ENCODE measurements at regions not wholly inside any gene's neighbourhood (a gene's known extent, or its start where the extent isn't known, plus 50 kb on each side); places are given as distances from the start of the nearest gene placed in this dataset.
"Not testable (repeated sequence)": the region's sequence is repeated elsewhere in the genome, so short reads cannot be mapped to it uniquely, and the experiment has no call there.

DNA sequence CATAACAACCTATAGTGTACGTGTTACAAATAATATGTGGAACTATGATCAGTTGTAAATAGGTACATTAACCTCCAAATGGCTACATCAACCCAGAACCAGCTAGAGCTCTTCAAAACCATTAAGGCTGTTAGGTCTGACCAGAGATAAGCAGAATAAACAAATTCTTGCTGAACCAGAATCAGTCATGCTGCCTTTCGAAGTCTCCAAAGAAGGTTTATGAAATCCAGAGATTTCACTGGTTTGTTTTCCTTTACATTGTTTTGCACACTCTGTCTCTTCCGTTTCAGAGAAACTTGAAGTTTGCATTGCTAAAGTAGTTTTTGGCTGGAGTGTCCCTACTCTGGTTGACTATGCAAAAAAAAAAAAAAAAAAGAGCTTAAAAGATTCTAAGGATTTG lies 177.3 kb upstream of the SLIT2 start:
- POLR2A ChIA-PET: no interaction called here
- intact Hi-C loops (cut with micrococcal nuclease; ENCODE audit: unreplicated experiment): no loop called here

DNA sequence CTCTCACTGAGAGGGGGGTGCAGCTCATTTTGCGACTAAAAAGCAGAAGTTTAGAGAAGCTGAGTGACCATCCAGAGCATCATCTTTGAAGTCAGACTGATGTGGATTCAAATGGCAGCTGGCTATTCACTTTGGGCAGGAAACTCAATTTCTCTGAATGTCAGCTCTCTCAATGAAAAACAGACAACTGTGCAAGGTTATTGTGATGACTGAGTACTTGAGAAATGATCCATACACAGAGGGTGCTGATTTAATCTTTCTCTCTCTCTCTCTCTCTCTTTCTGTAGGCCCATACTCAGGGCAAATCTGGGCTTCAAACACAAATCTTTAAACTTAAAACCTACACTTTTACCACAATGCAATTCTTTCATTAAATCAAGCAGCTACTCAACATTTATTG lies 185.8 kb upstream of the SLIT2 start:
- CTCF ChIA-PET: no interaction called here
- H3K9me3 ChIP-seq: no peaks in the 10 kb centered on the region
- TF ChIP-seq CTCF (IDR thresholded peaks at IDR 0.05; ENCODE audit: insufficient read depth in 1 of 2, low read depth in 1 of 2, low read length in 1 of 2, severe bottlenecking in 1 of 2, unreplicated experiment in 1 of 2): no peak
- no peaks in the 10 kb centered on the region for H3K4me1 ChIP-seq
- no peaks in the 10 kb centered on the region for H3K27me3 Mint-ChIP-seq (ENCODE audit: insufficient read depth, unreplicated experiment)
- no peak overlapping the region for H3K4me3 Mint-ChIP-seq (ENCODE audit: unreplicated experiment)
- H3K27me3 ChIP-seq (replicated peaks; ENCODE audit: control insufficient read depth, insufficient read depth, low read length): no peaks in the 10 kb centered on the region
- no peak overlapping the region for H3K27ac Mint-ChIP-seq (ENCODE audit: unreplicated experiment)
- intact Hi-C loops (cut with micrococcal nuclease; ENCODE audit: unreplicated experiment): no loop called here
- no peak for DNase-seq
- H3K9me3 Mint-ChIP-seq (ENCODE audit: unreplicated experiment): no peaks in the 10 kb centered on the region
- H3K36me3 ChIP-seq (ENCODE audit: control insufficient read depth, insufficient read depth, low read length): no peaks in the 10 kb centered on the region
- no peak overlapping the region for H3K4me3 ChIP-seq (ENCODE audit: low read depth, low read length)
- POLR2A ChIA-PET: interaction anchor here (0.6 kb wide), 1 partner anchor 120 kb away, joined by 4 read pairs; no protein-coding TSS in a partner anchor
- BruUV-seq (replicated peaks): no TSS peak
- no peaks in the 10 kb centered on the region for H3K4me1 Mint-ChIP-seq (ENCODE audit: low read depth, unreplicated experiment)
- no peaks in the 10 kb centered on the region for H3K36me3 Mint-ChIP-seq (ENCODE audit: insufficient read depth, unreplicated experiment)

More for the DNA sequence above, 177.3 kb upstream of the SLIT2 start:
- Histone ChIP-seq H3K27me3 (replicated peaks; ENCODE audit: control insufficient read depth, insufficient read depth, low read length) (no peaks in the 10 kb centered on the region), H3K36me3 (ENCODE audit: control insufficient read depth, insufficient read depth, low read length) (no peaks in the 10 kb centered on the region), H3K9me3 (no peaks in the 10 kb centered on the region), H3K4me3 (ENCODE audit: low read depth, low read length) (no peak overlapping the region), H3K4me1 (peaks cover 3% of the 10 kb centered on the region)
- H3K27me3 Mint-ChIP-seq (ENCODE audit: insufficient read depth, unreplicated experiment): no peaks in the 10 kb centered on the region
- no peaks in the 10 kb centered on the region for H3K36me3 Mint-ChIP-seq (ENCODE audit: insufficient read depth, unreplicated experiment)
- CTCF ChIA-PET: no interaction called here
- TF ChIP-seq CTCF (IDR thresholded peaks at IDR 0.05; ENCODE audit: insufficient read depth in 1 of 2, low read depth in 1 of 2, low read length in 1 of 2, severe bottlenecking in 1 of 2, unreplicated experiment in 1 of 2): no peak
- BruUV-seq (replicated peaks): no TSS peak
- H3K4me3 Mint-ChIP-seq (ENCODE audit: unreplicated experiment): no peak overlapping the region
- no peak overlapping the region for H3K27ac Mint-ChIP-seq (ENCODE audit: unreplicated experiment)
- no peaks in the 10 kb centered on the region for H3K9me3 Mint-ChIP-seq (ENCODE audit: unreplicated experiment)
- DNase-seq: peak in 1 of 2 experiments; percentile 5
- H3K4me1 Mint-ChIP-seq (ENCODE audit: low read depth, unreplicated experiment): no peaks in the 10 kb centered on the region

DNA sequence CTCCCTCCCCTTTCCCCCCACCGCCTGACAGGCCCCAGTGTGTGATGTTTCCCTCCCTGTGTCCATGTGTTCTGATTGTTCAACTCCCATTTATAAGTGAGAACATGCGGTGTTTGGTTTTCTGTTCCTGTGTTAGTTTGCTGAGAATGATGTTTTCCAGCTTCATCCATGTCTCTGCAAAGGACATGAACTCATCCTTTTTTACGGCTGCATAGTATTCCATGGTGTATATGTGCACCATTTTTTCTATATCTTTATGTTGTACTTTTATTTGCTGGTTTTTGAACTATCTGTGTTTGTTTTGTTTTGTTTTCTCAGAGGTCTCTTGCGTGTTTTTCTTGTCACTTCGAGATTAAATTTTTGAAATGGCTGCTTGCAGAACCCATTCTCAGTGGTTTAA lies 188.8 kb upstream of the SLIT2 start:
- H3K4me1 Mint-ChIP-seq (ENCODE audit: low read depth, unreplicated experiment); H3K9me3 ChIP-seq; H3K27me3 ChIP-seq (replicated peaks; ENCODE audit: control insufficient read depth, insufficient read depth, low read length); H3K36me3 ChIP-seq (ENCODE audit: control insufficient read depth, insufficient read depth, low read length); DNase-seq; CTCF ChIA-PET; H3K9me3 Mint-ChIP-seq (ENCODE audit: unreplicated experiment); POLR2A ChIA-PET; intact Hi-C loops (cut with micrococcal nuclease; ENCODE audit: unreplicated experiment); H3K27me3 Mint-ChIP-seq (ENCODE audit: insufficient read depth, unreplicated experiment); H3K4me3 ChIP-seq (ENCODE audit: low read depth, low read length); H3K4me1 ChIP-seq; BruUV-seq (replicated peaks); H3K36me3 Mint-ChIP-seq (ENCODE audit: insufficient read depth, unreplicated experiment); H3K27ac Mint-ChIP-seq (ENCODE audit: unreplicated experiment); H3K4me3 Mint-ChIP-seq (ENCODE audit: unreplicated experiment): not testable (repeated sequence)

DNA sequence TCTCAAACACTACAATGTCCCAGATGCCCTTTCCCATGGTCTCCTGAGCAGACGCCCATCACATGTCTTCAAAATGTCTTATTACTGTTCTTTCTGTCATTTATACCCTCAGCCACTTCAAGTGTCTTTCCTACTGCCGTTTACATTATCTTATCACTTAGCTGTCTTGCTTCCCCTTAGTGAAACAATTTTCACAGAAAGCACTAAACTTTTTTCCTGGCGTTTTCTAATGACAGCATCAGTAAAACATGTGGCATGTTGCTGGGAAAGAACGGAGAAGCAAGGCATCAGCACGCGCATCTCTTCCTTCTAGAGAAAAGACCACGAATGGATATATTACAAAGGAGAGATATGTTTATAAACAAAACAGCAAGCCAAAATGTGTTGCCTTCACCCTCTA lies 189.7 kb upstream of the SLIT2 start:
- TF ChIP-seq CTCF (IDR thresholded peaks at IDR 0.05; ENCODE audit: insufficient read depth in 1 of 2, low read depth in 1 of 2, low read length in 1 of 2, severe bottlenecking in 1 of 2, unreplicated experiment in 1 of 2): no peak
- Histone ChIP-seq H3K27me3 (replicated peaks; ENCODE audit: control insufficient read depth, insufficient read depth, low read length) (no peaks in the 10 kb centered on the region), H3K4me3 (ENCODE audit: low read depth, low read length) (no peak overlapping the region), H3K36me3 (ENCODE audit: control insufficient read depth, insufficient read depth, low read length) (no peaks in the 10 kb centered on the region), H3K4me1 (no peaks in the 10 kb centered on the region), H3K9me3 (no peaks in the 10 kb centered on the region)
- no peaks in the 10 kb centered on the region for H3K27me3 Mint-ChIP-seq (ENCODE audit: insufficient read depth, unreplicated experiment)
- no peak for DNase-seq
- ChIA-PET CTCF (no interaction called here), POLR2A (no interaction called here)
- BruUV-seq (replicated peaks): no TSS peak
- H3K27ac Mint-ChIP-seq (ENCODE audit: unreplicated experiment): no peak overlapping the region
- H3K36me3 Mint-ChIP-seq (ENCODE audit: insufficient read depth, unreplicated experiment): no peaks in the 10 kb centered on the region
- H3K9me3 Mint-ChIP-seq (ENCODE audit: unreplicated experiment): no peaks in the 10 kb centered on the region
- intact Hi-C loops (cut with micrococcal nuclease; ENCODE audit: unreplicated experiment): no loop called here
- H3K4me3 Mint-ChIP-seq (ENCODE audit: unreplicated experiment): no peak overlapping the region
- H3K4me1 Mint-ChIP-seq (ENCODE audit: low read depth, unreplicated experiment): no peaks in the 10 kb centered on the region

Data from Caco-2 (cell line).